NT2/D1 (cell line): ENCODE measurements at regions not wholly inside any gene's neighbourhood (a gene's known extent, or its start where the extent isn't known, plus 50 kb on each side); places are given as distances from the start of the nearest gene placed in this dataset.

Experiments
- SUZ12 ChIP-seq: IDR thresholded peaks from 2 replicates; pipeline ENCODE4 v1.6.1; 2011; ENCODE audit not compliant: insufficient read length, insufficient read depth; ENCODE audit errors: extremely low read depth
- YY1 ChIP-seq: IDR thresholded peaks from 2 replicates; pipeline ENCODE4 v1.6.1; 2011; ENCODE audit not compliant: insufficient read length, insufficient read depth
- ZNF274 ChIP-seq: IDR thresholded peaks from 2 replicates; pipeline ENCODE4 v1.6.1; 2011; ENCODE audit warnings: mild to moderate bottlenecking, low read depth, low read length

DNA sequence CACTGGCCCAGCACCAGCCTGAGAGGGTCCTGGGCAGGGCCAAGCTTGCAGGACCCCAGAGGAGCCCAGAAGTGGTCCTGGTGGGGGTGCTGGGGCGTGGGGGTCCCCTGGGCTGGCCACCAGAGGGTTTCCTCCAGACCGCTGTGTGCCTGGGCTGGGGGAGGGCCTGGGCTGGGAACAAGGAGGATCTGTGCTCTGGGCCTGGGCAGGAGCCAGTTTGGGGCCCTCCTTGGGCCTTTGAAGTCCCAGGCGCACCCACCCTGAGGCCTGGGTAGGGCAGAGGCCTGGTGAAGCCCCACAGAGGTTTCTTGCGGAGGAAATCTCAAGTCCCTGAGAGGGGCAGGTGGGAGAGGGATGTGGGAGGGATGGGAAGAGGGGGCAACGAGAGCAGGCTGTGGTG, 63.4 kb upstream of the GPC1 start:
- no peak for TF ChIP-seq SUZ12
- TF ChIP-seq ZNF274 = no peak
- no peak for TF ChIP-seq YY1
